Muscle of leg (tissue), 3 donors: ENCODE measurements at regions not wholly inside any gene's neighbourhood (a gene's known extent, or its start where the extent isn't known, plus 50 kb on each side); places are given as distances from the start of the nearest gene placed in this dataset.

ENCODE experiments used
- DNase-seq: peaks from one replicate; pipeline ENCODE4 v3.0.0; 2013
- H3K27ac ChIP-seq: one replicate; pipeline ENCODE4 v1.5.1; 2013; ENCODE audit warnings: mild to moderate bottlenecking, low read length, control low read depth
- H3K27me3 ChIP-seq: one replicate; pipeline ENCODE4 v1.6.1; 2013; ENCODE audit warnings: low read length; ENCODE audit not compliant: control insufficient read depth, insufficient read depth
- H3K36me3 ChIP-seq: one replicate; pipeline ENCODE4 v1.6.1; 2013; ENCODE audit warnings: low read length; ENCODE audit not compliant: control insufficient read depth, insufficient read depth
- H3K4me1 ChIP-seq: one replicate; pipeline ENCODE4 v1.6.1; 2013; ENCODE audit warnings: low read length; ENCODE audit not compliant: control insufficient read depth, insufficient read depth
- H3K4me3 ChIP-seq: one replicate; pipeline ENCODE4 v1.5.1; 2013; ENCODE audit warnings: low read length, control low read depth
- H3K9me3 ChIP-seq: replicated peaks from 2 replicates; pipeline ENCODE4 v1.6.1; 2013; ENCODE audit warnings: low read depth, low read length; ENCODE audit not compliant: control insufficient read depth
- WGBS: methylation state at CpG from one replicate; pipeline ENCODE4 v1.1.5; 2013; ENCODE audit warnings: missing lambda C conversion rate; ENCODE audit not compliant: insufficient coverage; 5-methylcytosine and 5-hydroxymethylcytosine counted together

DNA sequence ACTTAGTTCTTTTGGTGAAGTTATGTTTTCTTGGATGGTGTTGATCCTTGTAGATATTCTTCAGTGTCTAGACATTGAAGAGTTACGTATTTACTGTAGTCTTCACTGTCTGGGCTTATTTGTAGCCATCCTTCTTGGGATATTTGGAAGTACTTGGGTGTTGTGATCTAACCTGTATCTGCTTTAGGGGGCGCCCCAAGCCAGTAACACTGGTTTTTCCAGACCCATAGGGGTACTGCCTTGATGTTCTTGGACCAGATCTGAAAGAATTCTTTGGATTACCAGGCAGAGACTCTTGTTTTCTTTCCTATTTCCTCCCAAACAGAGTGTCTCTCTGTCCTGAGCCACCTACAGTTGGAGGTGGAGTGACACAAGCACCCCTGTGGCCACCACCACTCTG lies 309.1 kb upstream of the IMPG1 start:
- Histone ChIP-seq H3K4me1 (no peaks in the 10 kb centered on the region), H3K27ac (no peak overlapping the region), H3K4me3 (no peak overlapping the region), H3K9me3 (peaks cover 8% of the 10 kb centered on the region), H3K27me3 (no peaks in the 10 kb centered on the region), H3K36me3 (no peaks in the 10 kb centered on the region)
- no peak for DNase-seq
- WGBS = 60% methylated on average over 1 of the region's 2 CpGs

DNA sequence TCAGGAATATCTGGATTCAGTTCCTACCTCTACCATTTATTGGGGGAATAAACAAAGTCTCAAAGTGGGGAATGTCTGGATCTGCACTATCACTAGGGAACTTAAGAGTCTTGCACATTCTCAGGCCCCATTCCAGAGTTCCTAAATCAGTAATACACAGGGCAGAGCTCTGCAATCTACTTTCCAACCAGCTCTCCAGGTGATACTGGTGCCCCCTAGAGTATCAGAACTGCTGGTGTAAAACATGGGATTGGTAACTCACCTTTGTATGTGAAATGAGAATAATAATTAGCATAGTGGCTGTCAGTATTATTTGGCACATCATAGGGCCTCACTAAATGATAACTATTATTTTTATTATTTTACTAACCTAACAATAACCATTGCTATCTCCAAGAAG lies 278.8 kb upstream of the IMPG1 start:
- Histone ChIP-seq H3K27ac (no peak overlapping the region), H3K36me3 (no peaks in the 10 kb centered on the region), H3K4me3 (no peak overlapping the region), H3K4me1 (no peaks in the 10 kb centered on the region), H3K9me3 (no peaks in the 10 kb centered on the region), H3K27me3 (no peaks in the 10 kb centered on the region)
- DNase-seq = no peak

DNA sequence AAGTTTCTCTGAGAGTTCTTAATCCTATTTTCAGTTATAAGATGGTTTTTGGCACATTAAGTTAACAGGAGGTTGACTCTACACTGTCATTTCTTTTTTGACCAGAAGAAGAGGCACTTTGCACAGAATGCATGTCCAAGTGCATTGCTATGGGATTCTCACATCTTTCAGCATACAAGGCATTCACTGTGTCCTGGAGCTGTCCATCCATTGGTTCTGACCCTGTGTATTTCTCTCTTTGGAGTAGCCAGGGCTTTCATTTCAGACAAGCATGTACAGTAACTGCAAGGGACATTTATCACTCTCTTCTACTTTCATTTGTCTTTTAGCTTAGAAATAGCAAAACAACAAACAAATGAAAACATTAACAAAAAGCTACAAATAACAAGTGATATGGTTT lies 275.1 kb upstream of the IMPG1 start:
- Histone ChIP-seq H3K27ac (no peak overlapping the region), H3K36me3 (no peaks in the 10 kb centered on the region), H3K4me1 (no peaks in the 10 kb centered on the region), H3K27me3 (no peaks in the 10 kb centered on the region), H3K4me3 (no peak overlapping the region), H3K9me3 (no peaks in the 10 kb centered on the region)
- peak; percentile 19 for DNase-seq

DNA sequence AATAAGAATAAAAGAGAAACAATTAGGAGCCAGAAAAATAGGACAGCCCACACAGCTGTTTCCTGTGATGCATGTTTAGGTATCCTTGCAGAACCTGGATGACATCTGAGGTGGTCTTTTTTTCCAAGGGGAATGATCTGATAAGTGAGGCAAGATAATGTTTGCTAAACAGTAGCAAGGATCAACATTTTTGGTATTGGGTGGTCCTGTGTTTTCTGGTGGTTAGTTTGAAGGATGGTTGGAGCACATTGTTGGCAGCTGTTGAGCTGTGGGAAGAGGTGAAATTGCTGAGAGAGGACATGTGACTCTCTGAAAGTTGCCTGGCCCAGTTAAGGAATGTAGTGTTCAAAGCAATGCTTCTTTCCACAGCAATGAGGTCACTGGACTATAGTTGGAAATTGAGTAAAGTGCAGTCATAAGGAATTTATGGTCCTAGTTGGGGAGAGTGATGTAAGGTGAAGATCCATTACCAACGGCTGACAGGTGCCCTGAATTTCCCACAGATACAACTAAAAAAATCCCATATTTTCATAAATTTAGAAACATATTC lies 270.2 kb upstream of the IMPG1 start:
- Histone ChIP-seq H3K9me3 (peaks cover 7% of the 10 kb centered on the region), H3K4me1 (no peaks in the 10 kb centered on the region), H3K27ac (no peak overlapping the region), H3K4me3 (no peak overlapping the region), H3K36me3 (no peaks in the 10 kb centered on the region), H3K27me3 (no peaks in the 10 kb centered on the region)
- WGBS = no CpG with 5 or more reads among the region's 1 CpG
- DNase-seq = peak; percentile 9

DNA sequence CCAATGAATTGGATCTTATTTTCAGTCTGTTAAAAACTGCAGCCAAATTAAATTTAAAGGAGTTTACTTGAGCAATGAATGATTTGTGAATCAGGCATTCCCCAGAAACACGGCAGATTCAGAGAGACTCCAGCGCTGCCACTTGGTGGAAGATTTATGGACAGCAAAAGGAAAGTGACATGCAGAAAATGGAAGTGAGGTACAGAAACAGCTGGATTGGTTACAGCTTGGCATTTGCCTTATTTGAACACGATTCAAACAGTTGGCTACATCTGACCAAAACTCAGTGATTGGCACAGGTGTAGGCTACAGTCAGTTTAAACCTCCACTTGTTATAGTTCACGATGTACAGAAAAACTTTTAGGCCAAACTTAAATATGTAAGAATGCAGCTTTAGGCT lies 257.6 kb upstream of the IMPG1 start:
- DNase-seq = no peak
- Histone ChIP-seq H3K9me3 (no peaks in the 10 kb centered on the region), H3K4me3 (no peak overlapping the region), H3K4me1 (no peaks in the 10 kb centered on the region), H3K36me3 (no peaks in the 10 kb centered on the region), H3K27me3 (no peaks in the 10 kb centered on the region), H3K27ac (no peak overlapping the region)
- 24% methylated on average over 3 of the region's 4 CpGs for WGBS

DNA sequence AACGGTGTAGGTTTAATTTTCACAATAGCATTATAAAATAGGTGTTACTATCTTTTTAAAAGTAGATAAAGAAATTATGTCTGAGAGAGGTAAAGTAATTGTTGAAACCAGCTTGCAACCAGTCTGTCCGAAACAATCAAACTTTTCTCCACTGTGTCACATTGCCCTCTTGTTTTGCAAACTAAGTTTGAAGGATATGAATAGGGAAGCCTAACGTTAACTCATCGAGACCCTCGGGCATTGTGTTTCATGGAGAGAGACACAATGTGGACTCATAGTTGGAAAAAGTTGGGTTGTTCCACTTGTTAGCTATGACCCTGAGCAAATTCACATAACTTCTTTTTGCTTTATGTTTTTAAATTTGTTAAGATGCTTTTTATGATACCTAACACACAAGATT lies 254.4 kb upstream of the IMPG1 start:
- 89% methylated on average over 3 of the region's 5 CpGs for WGBS
- no peaks in the 10 kb centered on the region for H3K9me3 ChIP-seq
- H3K27me3 ChIP-seq = no peaks in the 10 kb centered on the region
- no peak overlapping the region for H3K27ac ChIP-seq
- H3K4me1 ChIP-seq = no peaks in the 10 kb centered on the region
- no peak for DNase-seq
- no peaks in the 10 kb centered on the region for H3K36me3 ChIP-seq
- no peak overlapping the region for H3K4me3 ChIP-seq
